HEK293 (cell line): ENCODE measurements at regions not wholly inside any gene's neighbourhood (a gene's known extent, or its start where the extent isn't known, plus 50 kb on each side); places are given as distances from the start of the nearest gene placed in this dataset.

Experiments used
- CTCF ChIA-PET: fragments of 350-600 bp; formaldehyde crosslinking; extraction: SDS; loops from one replicate; lab custom pipeline; 2021; ENCODE audit warnings: antibody characterized with exemption; lab: Yijun Ruan, JAX
- POLR2A ChIA-PET: fragments of 300-600 bp; formaldehyde crosslinking; extraction: SDS; loops from one replicate; lab custom pipeline; 2020; ENCODE audit warnings: antibody characterized with exemption, inconsistent platforms; lab: Yijun Ruan, JAX
- H3K27ac ChIP-seq: fragments of 200-500 bp; sonication (Bioruptor generic); 2 replicates; pipeline ENCODE4 v1.5.1; 2014; ENCODE audit warnings: low read depth, low read length, control low read depth, inconsistent platforms; ENCODE audit errors: extremely low read depth
- H3K36me3 ChIP-seq, 2 experiments: fragments of 200-500 bp in 1 of 2; sonication (Bioruptor generic) in 1 of 2; 1 replicate in 1 of 2; 2 replicates in 1 of 2; pipeline ENCODE4 v1.5.1; 2014 to 2017; ENCODE audit warnings: inconsistent platforms in 2 of 2, low read length in 2 of 2; ENCODE audit not compliant: control insufficient read depth in 2 of 2, insufficient read depth in 1 of 2
- H3K4me1 ChIP-seq: fragments of 200-500 bp; sonication (Bioruptor generic); 2 replicates; pipeline ENCODE4 v1.5.1; 2014; ENCODE audit warnings: mild to moderate bottlenecking, low read length, inconsistent platforms; ENCODE audit not compliant: control insufficient read depth, insufficient read depth
- H3K4me3 ChIP-seq: 2 replicates; pipeline ENCODE4 v1.5.1; 2011; ENCODE audit warnings: low read depth, mild to moderate bottlenecking, control low read depth, low read length, moderate library complexity
- H3K9me3 ChIP-seq: fragments of 200-500 bp; sonication (Bioruptor generic); 2 replicates; pipeline ENCODE4 v1.5.1; 2014; ENCODE audit warnings: low read depth, low read length, inconsistent platforms; ENCODE audit not compliant: control insufficient read depth, insufficient read depth
- AEBP2 ChIP-seq: fragments of 450-650 bp; formaldehyde crosslinking; IDR thresholded peaks from 2 replicates; pipeline ENCODE4 v1.5.1; 2016; ENCODE audit warnings: missing biosample characterization, missing genetic modification characterization, borderline replicate concordance
- BCL6B ChIP-seq: fragments of 450-650 bp; formaldehyde crosslinking; IDR thresholded peaks from 2 replicates; pipeline ENCODE4 v1.5.1; 2017; ENCODE audit warnings: missing biosample characterization, missing genetic modification characterization
- ZNF140 ChIP-seq: fragments of 450-650 bp; formaldehyde crosslinking; IDR thresholded peaks from 2 replicates; pipeline ENCODE4 v1.5.1; 2016; ENCODE audit warnings: missing biosample characterization, missing genetic modification characterization
- ZNF223 ChIP-seq: fragments of 450-650 bp; formaldehyde crosslinking; IDR thresholded peaks from 2 replicates; pipeline ENCODE4 v1.5.1; 2016; ENCODE audit warnings: missing biosample characterization, missing genetic modification characterization
- ZNF239 ChIP-seq: fragments of 450-650 bp; formaldehyde crosslinking; IDR thresholded peaks from 2 replicates; pipeline ENCODE4 v1.5.1; 2016; ENCODE audit warnings: missing biosample characterization, missing genetic modification characterization
- ZNF266 ChIP-seq: fragments of 450-650 bp; formaldehyde crosslinking; IDR thresholded peaks from 2 replicates; pipeline ENCODE4 v1.5.1; 2016; ENCODE audit warnings: missing biosample characterization, missing genetic modification characterization, low read depth
- ZNF362 ChIP-seq: fragments of 450-650 bp; formaldehyde crosslinking; IDR thresholded peaks from 2 replicates; pipeline ENCODE4 v1.5.1; 2016; ENCODE audit warnings: missing biosample characterization, missing genetic modification characterization
- ZNF645 ChIP-seq: fragments of 450-650 bp; formaldehyde crosslinking; IDR thresholded peaks from 2 replicates; pipeline ENCODE4; 2016; ENCODE audit warnings: missing biosample characterization, missing genetic modification characterization
- ZNF704 ChIP-seq: fragments of 450-650 bp; formaldehyde crosslinking; IDR thresholded peaks from 2 replicates; pipeline ENCODE4 v1.5.1; 2016; ENCODE audit warnings: missing biosample characterization, missing genetic modification characterization
- TF ChIP-seq, protein P1 (sequence below): fragments of 450-650 bp; formaldehyde crosslinking; IDR thresholded peaks from 2 replicates; pipeline ENCODE4 v1.5.1; 2016; ENCODE audit warnings: missing biosample characterization, missing genetic modification characterization
- TF ChIP-seq, protein P2 (sequence below): fragments of 450-650 bp; formaldehyde crosslinking; IDR thresholded peaks from 2 replicates; pipeline ENCODE4 v1.5.1; 2016; ENCODE audit warnings: missing biosample characterization, missing genetic modification characterization
- TF ChIP-seq, protein P3 (sequence below): fragments of 450-650 bp; formaldehyde crosslinking; IDR thresholded peaks from 2 replicates; pipeline ENCODE4 v1.5.1; 2017; ENCODE audit warnings: missing biosample characterization, missing genetic modification characterization
- TF ChIP-seq, protein P4 (sequence below): fragments of 450-650 bp; formaldehyde crosslinking; IDR thresholded peaks from 2 replicates; pipeline ENCODE4 v1.5.1; 2016; ENCODE audit warnings: missing biosample characterization, missing genetic modification characterization

DNA sequence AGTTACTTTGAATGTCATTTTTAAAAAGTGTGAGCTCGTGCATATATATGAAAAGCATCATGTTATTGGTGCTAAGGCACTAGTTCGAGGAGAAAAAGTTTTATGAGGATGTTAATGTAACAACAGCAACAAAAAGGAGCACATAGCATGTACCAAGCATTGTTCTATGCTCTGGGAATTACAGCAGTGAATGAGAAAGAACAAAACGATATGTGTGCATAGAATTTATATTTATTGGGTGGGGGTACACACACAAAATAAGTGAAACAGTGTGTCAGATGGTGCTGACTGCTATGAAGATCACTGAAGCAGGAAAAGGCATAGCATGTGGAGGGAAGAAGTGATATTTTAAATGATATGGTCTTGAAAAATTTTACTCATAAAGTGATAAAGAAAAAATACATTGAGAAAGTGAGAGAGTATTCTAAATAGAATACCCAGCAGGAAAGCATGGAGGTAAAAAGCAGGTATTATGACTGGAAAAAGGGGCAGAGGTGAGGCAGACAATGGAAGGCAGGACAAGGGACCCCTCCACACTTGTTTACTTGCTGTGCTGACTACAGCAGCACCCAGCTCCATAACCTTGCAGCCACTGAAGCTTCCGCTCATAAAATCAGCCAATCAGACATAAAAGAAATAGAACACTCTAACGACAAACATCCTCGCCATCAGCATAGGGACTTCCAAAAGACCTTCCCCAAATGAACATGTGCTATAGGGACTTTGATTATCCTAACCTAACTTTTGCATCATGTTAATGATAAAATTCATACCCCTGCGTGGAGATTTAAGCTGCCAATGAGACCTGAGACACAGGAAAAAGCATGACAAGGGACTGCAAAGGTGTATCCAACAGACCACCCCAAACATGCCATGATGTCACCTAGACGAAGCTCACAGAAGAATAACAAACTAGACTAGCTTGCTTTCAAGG, 119.9 kb downstream of the HFE start:
- TF ChIP-seq ZNF362 (tag by site-specific recombination) (no peak), ZNF704 (tag by site-specific recombination) (no peak), ZNF223 (no peak), ZNF239 (tag by site-specific recombination) (no peak), ZNF140 (tag by site-specific recombination) (no peak), AEBP2 (tag by site-specific recombination) (no peak), ZNF266 (tag by site-specific recombination) (no peak), ZNF645 (no peak), BCL6B (no peak)
- TF ChIP-seq, protein P1, sequence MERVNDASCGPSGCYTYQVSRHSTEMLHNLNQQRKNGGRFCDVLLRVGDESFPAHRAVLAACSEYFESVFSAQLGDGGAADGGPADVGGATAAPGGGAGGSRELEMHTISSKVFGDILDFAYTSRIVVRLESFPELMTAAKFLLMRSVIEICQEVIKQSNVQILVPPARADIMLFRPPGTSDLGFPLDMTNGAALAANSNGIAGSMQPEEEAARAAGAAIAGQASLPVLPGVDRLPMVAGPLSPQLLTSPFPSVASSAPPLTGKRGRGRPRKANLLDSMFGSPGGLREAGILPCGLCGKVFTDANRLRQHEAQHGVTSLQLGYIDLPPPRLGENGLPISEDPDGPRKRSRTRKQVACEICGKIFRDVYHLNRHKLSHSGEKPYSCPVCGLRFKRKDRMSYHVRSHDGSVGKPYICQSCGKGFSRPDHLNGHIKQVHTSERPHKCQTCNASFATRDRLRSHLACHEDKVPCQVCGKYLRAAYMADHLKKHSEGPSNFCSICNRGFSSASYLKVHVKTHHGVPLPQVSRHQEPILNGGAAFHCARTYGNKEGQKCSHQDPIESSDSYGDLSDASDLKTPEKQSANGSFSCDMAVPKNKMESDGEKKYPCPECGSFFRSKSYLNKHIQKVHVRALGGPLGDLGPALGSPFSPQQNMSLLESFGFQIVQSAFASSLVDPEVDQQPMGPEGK, result no peak
- TF ChIP-seq, protein P2, sequence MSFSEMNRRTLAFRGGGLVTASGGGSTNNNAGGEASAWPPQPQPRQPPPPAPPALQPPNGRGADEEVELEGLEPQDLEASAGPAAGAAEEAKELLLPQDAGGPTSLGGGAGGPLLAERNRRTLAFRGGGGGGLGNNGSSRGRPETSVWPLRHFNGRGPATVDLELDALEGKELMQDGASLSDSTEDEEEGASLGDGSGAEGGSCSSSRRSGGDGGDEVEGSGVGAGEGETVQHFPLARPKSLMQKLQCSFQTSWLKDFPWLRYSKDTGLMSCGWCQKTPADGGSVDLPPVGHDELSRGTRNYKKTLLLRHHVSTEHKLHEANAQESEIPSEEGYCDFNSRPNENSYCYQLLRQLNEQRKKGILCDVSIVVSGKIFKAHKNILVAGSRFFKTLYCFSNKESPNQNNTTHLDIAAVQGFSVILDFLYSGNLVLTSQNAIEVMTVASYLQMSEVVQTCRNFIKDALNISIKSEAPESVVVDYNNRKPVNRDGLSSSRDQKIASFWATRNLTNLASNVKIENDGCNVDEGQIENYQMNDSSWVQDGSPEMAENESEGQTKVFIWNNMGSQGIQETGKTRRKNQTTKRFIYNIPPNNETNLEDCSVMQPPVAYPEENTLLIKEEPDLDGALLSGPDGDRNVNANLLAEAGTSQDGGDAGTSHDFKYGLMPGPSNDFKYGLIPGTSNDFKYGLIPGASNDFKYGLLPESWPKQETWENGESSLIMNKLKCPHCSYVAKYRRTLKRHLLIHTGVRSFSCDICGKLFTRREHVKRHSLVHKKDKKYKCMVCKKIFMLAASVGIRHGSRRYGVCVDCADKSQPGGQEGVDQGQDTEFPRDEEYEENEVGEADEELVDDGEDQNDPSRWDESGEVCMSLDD (tag by site-specific recombination), result no peak
- TF ChIP-seq, protein P3, sequence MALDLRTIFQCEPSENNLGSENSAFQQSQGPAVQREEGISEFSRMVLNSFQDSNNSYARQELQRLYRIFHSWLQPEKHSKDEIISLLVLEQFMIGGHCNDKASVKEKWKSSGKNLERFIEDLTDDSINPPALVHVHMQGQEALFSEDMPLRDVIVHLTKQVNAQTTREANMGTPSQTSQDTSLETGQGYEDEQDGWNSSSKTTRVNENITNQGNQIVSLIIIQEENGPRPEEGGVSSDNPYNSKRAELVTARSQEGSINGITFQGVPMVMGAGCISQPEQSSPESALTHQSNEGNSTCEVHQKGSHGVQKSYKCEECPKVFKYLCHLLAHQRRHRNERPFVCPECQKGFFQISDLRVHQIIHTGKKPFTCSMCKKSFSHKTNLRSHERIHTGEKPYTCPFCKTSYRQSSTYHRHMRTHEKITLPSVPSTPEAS (tag by site-specific recombination), result no peak
- TF ChIP-seq, protein P4, sequence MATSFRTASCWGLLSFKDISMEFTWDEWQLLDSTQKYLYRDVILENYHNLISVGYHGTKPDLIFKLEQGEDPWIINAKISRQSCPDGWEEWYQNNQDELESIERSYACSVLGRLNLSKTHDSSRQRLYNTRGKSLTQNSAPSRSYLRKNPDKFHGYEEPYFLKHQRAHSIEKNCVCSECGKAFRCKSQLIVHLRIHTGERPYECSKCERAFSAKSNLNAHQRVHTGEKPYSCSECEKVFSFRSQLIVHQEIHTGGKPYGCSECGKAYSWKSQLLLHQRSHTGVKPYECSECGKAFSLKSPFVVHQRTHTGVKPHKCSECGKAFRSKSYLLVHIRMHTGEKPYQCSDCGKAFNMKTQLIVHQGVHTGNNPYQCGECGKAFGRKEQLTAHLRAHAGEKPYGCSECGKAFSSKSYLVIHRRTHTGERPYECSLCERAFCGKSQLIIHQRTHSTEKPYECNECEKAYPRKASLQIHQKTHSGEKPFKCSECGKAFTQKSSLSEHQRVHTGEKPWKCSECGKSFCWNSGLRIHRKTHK (tag by site-specific recombination), result no peak
- TF ChIP-seq, all 188 proteins: peak for 0
- Histone ChIP-seq H3K4me3 (no peak overlapping the region; the same call in 1 of the 2 replicates), H3K36me3 (no peaks in the 10 kb centered on the region), H3K4me1 (no peaks in the 10 kb centered on the region), H3K9me3 (no peaks in the 10 kb centered on the region), H3K27ac (no peak overlapping the region)
- ChIA-PET CTCF (interaction anchor here (0.5 to 2.1 kb wide), 6 partner anchors 10 to 365 kb away, joined by 3 to 11 read pairs (median 4); a partner anchor contains a TSS), POLR2A (interaction anchor here (0.7 to 5.4 kb wide), 7 partner anchors 8 to 181 kb away, joined by 3 to 109 read pairs (median 3); a partner anchor contains a TSS)
